Fibroblast of lung (primary cell): ENCODE measurements at regions not wholly inside any gene's neighbourhood (a gene's known extent, or its start where the extent isn't known, plus 50 kb on each side); places are given as distances from the start of the nearest gene placed in this dataset.
"Not testable (repeated sequence)": the region's sequence is repeated elsewhere in the genome, so short reads cannot be mapped to it uniquely, and the experiment has no call there.

Source experiments
- DNase-seq, 2 donors: peaks; one replicate each; pipeline versions ENCODE4 v3.0.0 to v3.0.0-alpha.2; 2010; ENCODE audit warnings: low read depth in 2 of 2
- H2AFZ ChIP-seq: 2 replicates; pipeline ENCODE4 v1.5.1; 2012; ENCODE audit warnings: low read length, control low read depth, inconsistent platforms
- H3K27ac ChIP-seq: 2 replicates; pipeline ENCODE4 v1.5.1; 2011; ENCODE audit warnings: low read length, control low read depth; ENCODE audit not compliant: insufficient read depth
- H3K27me3 ChIP-seq: 2 replicates; pipeline ENCODE4 v1.5.1; 2011; ENCODE audit warnings: mild to moderate bottlenecking, low read length; ENCODE audit not compliant: control insufficient read depth, insufficient read depth
- H3K36me3 ChIP-seq: 2 replicates; pipeline ENCODE4 v1.5.1; 2011; ENCODE audit warnings: low read length; ENCODE audit not compliant: control insufficient read depth, insufficient read depth
- H3K4me1 ChIP-seq: 2 replicates; pipeline ENCODE4 v1.5.1; 2011; ENCODE audit warnings: low read length; ENCODE audit not compliant: control insufficient read depth, insufficient read depth; ENCODE audit errors: extremely low read depth
- H3K4me2 ChIP-seq: 2 replicates; pipeline ENCODE4 v1.5.1; 2011; ENCODE audit warnings: low read length, control low read depth; ENCODE audit not compliant: insufficient read depth; ENCODE audit errors: extremely low read depth
- H3K4me3 ChIP-seq, 4 experiments: fragments of 200-600 bp in 1 of 4; sonication (generic) in 1 of 4; replicated peaks in 1 of 4; 2 replicates each; pipeline ENCODE4 v1.5.1; 2011 to 2016; ENCODE audit warnings: low read length in 4 of 4, low read depth in 3 of 4, mild to moderate bottlenecking in 3 of 4, control low read depth in 2 of 4, inconsistent platforms in 1 of 4, mixed read lengths in 1 of 4; ENCODE audit not compliant: insufficient read depth in 1 of 4; ENCODE audit errors: control extremely low read depth in 1 of 4
- H3K79me2 ChIP-seq: 2 replicates; pipeline ENCODE4 v1.5.1; 2012; ENCODE audit warnings: mild to moderate bottlenecking, low read length, inconsistent platforms; ENCODE audit not compliant: control insufficient read depth, insufficient read depth
- H3K9ac ChIP-seq: 2 replicates; pipeline ENCODE4 v1.5.1; 2011; ENCODE audit warnings: mild to moderate bottlenecking, low read length, control low read depth; ENCODE audit not compliant: insufficient read depth
- H3K9me3 ChIP-seq: 2 replicates; pipeline ENCODE4 v1.5.1; 2012; ENCODE audit warnings: low read depth, low read length; ENCODE audit not compliant: control insufficient read depth, insufficient read depth
- H4K20me1 ChIP-seq: 2 replicates; pipeline ENCODE4 v1.5.1; 2011; ENCODE audit warnings: low read length; ENCODE audit not compliant: control insufficient read depth, insufficient read depth; ENCODE audit errors: extremely low read depth
- CTCF ChIP-seq, 2 donors: IDR thresholded peaks in 1 of 2; conservative IDR thresholded peaks in 1 of 2; 1 replicate in 1 of 2; 2 replicates in 1 of 2; pipeline ENCODE4 v1.5.1; 2011 to 2012; ENCODE audit warnings: low read length in 2 of 2, control low read depth in 1 of 2, inconsistent platforms in 1 of 2, low read depth in 1 of 2, mild to moderate bottlenecking in 1 of 2
- EZH2 ChIP-seq: IDR thresholded peaks from 2 replicates; pipeline ENCODE4 v1.5.1; 2012; ENCODE audit warnings: low read length, control low read depth, mild to moderate bottlenecking; ENCODE audit errors: missing control alignments

GRCh38 chr9:120307599-120307998 is 272.4 kb downstream of the CDK5RAP2 start:
- no peaks in the 10 kb centered on the region for H4K20me1 ChIP-seq
- DNase-seq, result no peak
- H3K27ac ChIP-seq, result no peak overlapping the region
- no peak overlapping the region for H3K4me2 ChIP-seq
- no peaks in the 10 kb centered on the region for H3K27me3 ChIP-seq
- H2AFZ ChIP-seq, result no peak overlapping the region
- no peaks in the 10 kb centered on the region for H3K36me3 ChIP-seq
- no peaks in the 10 kb centered on the region for H3K9me3 ChIP-seq
- H3K4me1 ChIP-seq, result no peaks in the 10 kb centered on the region
- no peak overlapping the region for H3K4me3 ChIP-seq
- TF ChIP-seq EZH2 (no peak), CTCF (conservative IDR thresholded peaks at IDR 0.05 in 1 of 2, IDR thresholded peaks at IDR 0.05 in 1 of 2; ENCODE audit: low read depth in 1 of 2, low read length in 2 of 2) (no peak)
- no peaks in the 10 kb centered on the region for H3K79me2 ChIP-seq
- H3K9ac ChIP-seq, result no peak overlapping the region

- Histone ChIP-seq H3K4me2 (no peak overlapping the region), H3K9ac (no peak overlapping the region), H3K27me3 (no peaks in the 10 kb centered on the region), H3K36me3 (no peaks in the 10 kb centered on the region), H3K79me2 (no peaks in the 10 kb centered on the region), H3K4me1 (no peaks in the 10 kb centered on the region), H3K27ac (no peak overlapping the region), H4K20me1 (no peaks in the 10 kb centered on the region), H3K9me3 (no peaks in the 10 kb centered on the region), H3K4me3 (no peak overlapping the region), H2AFZ (no peak overlapping the region)
- TF ChIP-seq EZH2 (no peak), CTCF (conservative IDR thresholded peaks at IDR 0.05 in 1 of 2, IDR thresholded peaks at IDR 0.05 in 1 of 2; ENCODE audit: low read depth in 1 of 2, low read length in 2 of 2) (no peak)
- no peak for DNase-seq
These were observed 273.4 kb downstream of the CDK5RAP2 start for GRCh38 chr9:120306561-120306960.

GRCh38 chr9:120306088-120306487 is 273.9 kb downstream of the CDK5RAP2 start:
- no peaks in the 10 kb centered on the region for H3K36me3 ChIP-seq
- no peak overlapping the region for H2AFZ ChIP-seq
- DNase-seq, result no peak
- no peak overlapping the region for H3K4me3 ChIP-seq
- no peak overlapping the region for H3K9ac ChIP-seq
- no peak for TF ChIP-seq EZH2
- no peak overlapping the region for H3K27ac ChIP-seq
- H3K4me1 ChIP-seq, result no peaks in the 10 kb centered on the region
- no peak overlapping the region for H3K4me2 ChIP-seq
- H3K27me3 ChIP-seq, result no peaks in the 10 kb centered on the region
- H3K9me3 ChIP-seq, result no peaks in the 10 kb centered on the region
- H3K79me2 ChIP-seq, result no peaks in the 10 kb centered on the region
- no peaks in the 10 kb centered on the region for H4K20me1 ChIP-seq

GRCh38 chr9:120304896-120305295 is 275.1 kb downstream of the CDK5RAP2 start:
- not testable (repeated sequence) for H3K36me3 ChIP-seq, H3K4me2 ChIP-seq, H3K9me3 ChIP-seq, H3K27me3 ChIP-seq, H3K27ac ChIP-seq, H3K4me3 ChIP-seq, H3K9ac ChIP-seq, DNase-seq, H4K20me1 ChIP-seq, H2AFZ ChIP-seq, H3K79me2 ChIP-seq, H3K4me1 ChIP-seq
